Panc1 (cell line): ENCODE measurements at regions not wholly inside any gene's neighbourhood (a gene's known extent, or its start where the extent isn't known, plus 50 kb on each side); places are given as distances from the start of the nearest gene placed in this dataset.

Source experiments
- ATAC-seq: fragments of 200-7000 bp; cut with Tn5 transposase; 2 replicates; pipeline ENCODE4 v1.9.1; 2020; ENCODE audit warnings: mild to moderate bottlenecking, moderate library complexity
- BruUV-seq: library from RNA; stranded (reverse); fragments of 400-500 nt; replicated peaks from 2 replicates; lab custom pipeline; 2021; lab: Mats Ljungman, UMichigan
- CTCF ChIA-PET: fragments of 300-600 bp; sonication (Branson Sonifier 250); formaldehyde crosslinking; loops from one replicate; lab custom pipeline; 2022; ENCODE audit warnings: antibody characterized with exemption; lab: Charles Lee
- POLR2A ChIA-PET: fragments of 300-600 bp; sonication (Branson Sonifier 250); formaldehyde crosslinking; loops from one replicate; lab custom pipeline; 2022; ENCODE audit warnings: antibody characterized with exemption; lab: Charles Lee
- DNase-seq: peaks from one replicate; pipeline ENCODE4 v3.0.0-alpha.2; 2010; ENCODE audit warnings: low read depth, low spot score
- H3K27ac ChIP-seq: 2 replicates; pipeline ENCODE4 v1.5.1; 2011; ENCODE audit warnings: mild to moderate bottlenecking, low read length, inconsistent platforms
- H3K27me3 ChIP-seq: fragments of 200-500 bp; sonication (Bioruptor generic); 2 replicates; pipeline ENCODE4 v1.6.0; 2014; ENCODE audit warnings: low read length, inconsistent platforms; ENCODE audit not compliant: control insufficient read depth, insufficient read depth
- H3K36me3 ChIP-seq: fragments of 200-500 bp; sonication (Bioruptor generic); 2 replicates; pipeline ENCODE4 v1.5.1; 2014; ENCODE audit warnings: inconsistent platforms, mild to moderate bottlenecking, low read length, moderate library complexity; ENCODE audit not compliant: control insufficient read depth, insufficient read depth
- H3K4me1 ChIP-seq: 2 replicates; pipeline ENCODE4 v1.5.1; 2011; ENCODE audit warnings: inconsistent platforms, mild to moderate bottlenecking, low read length, moderate library complexity; ENCODE audit not compliant: control insufficient read depth, insufficient read depth
- H3K4me3 ChIP-seq, 2 experiments: 2 replicates each; pipeline ENCODE4 v1.5.1; 2011 to 2012; ENCODE audit warnings: low read depth in 2 of 2, low read length in 2 of 2, mild to moderate bottlenecking in 2 of 2, inconsistent platforms in 1 of 2, moderate library complexity in 1 of 2
- H3K9me3 ChIP-seq: fragments of 200-500 bp; sonication (Bioruptor generic); 2 replicates; pipeline ENCODE4 v1.5.1; 2014; ENCODE audit warnings: low read depth, mild to moderate bottlenecking, inconsistent platforms, low read length, moderate library complexity; ENCODE audit not compliant: control insufficient read depth, insufficient read depth
- CTCF ChIP-seq: fragments of 450-650 bp; IDR thresholded peaks from 2 replicates; pipeline ENCODE4 v1.5.1; 2017; ENCODE audit warnings: mild to moderate bottlenecking
- POLR2AphosphoS5 ChIP-seq: IDR thresholded peaks from 2 replicates; pipeline ENCODE4 v1.6.1; 2012; ENCODE audit warnings: mild to moderate bottlenecking, low read depth, low read length, moderate library complexity
- SIN3A ChIP-seq: IDR thresholded peaks from 2 replicates; pipeline ENCODE4 v1.6.1; 2012; ENCODE audit warnings: low read depth, mild to moderate bottlenecking, low read length, moderate library complexity, borderline replicate concordance; ENCODE audit not compliant: insufficient read depth
- TCF7L2 ChIP-seq: IDR thresholded peaks from 2 replicates; pipeline ENCODE4 v1.6.1; 2011; ENCODE audit warnings: mild to moderate bottlenecking, low read depth, low read length, inconsistent platforms
- in situ Hi-C: cut with HindIII; loops from 2 replicates; pipeline ENCODE4 v1.10.0; 2016; ENCODE audit warnings: low sequenced_read_pairs, low pct_unique_long_range_greater_than_20kb
- intact Hi-C: fragments of 100-400 bp; cut with micrococcal nuclease; formaldehyde crosslinking; loops from one replicate; pipeline ENCODE4 v1.10.0; 2022; ENCODE audit not compliant: unreplicated experiment
- TF ChIP-seq, protein P1 (sequence below), 2 experiments: IDR thresholded peaks; 2 replicates each; pipeline ENCODE4 v1.6.1; 2011 to 2012; ENCODE audit warnings: low read depth in 2 of 2, control low read depth in 1 of 2, low read length in 1 of 2, mild to moderate bottlenecking in 1 of 2, moderate library complexity in 1 of 2; ENCODE audit not compliant: insufficient read depth in 1 of 2

DNA sequence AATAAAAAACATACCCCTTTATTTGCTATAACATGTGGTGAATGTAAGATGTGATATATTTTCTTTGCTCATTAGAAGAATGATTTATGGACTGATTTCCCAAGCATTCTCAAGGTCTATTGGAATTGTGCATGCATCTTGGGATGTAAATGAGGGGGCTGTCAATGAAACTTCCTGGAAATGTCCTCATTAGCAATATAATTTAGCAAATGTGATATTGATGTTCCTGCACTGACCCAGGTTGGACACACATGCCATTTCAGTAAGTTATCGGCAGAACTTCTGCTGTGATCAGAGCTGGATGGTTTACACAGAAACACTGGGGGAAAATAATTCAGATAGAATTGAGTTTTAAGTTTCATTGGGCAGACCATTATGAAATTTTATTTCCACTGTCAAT is 99.9 kb downstream of the ELOVL4 start:
- Histone ChIP-seq H3K27me3 (no peaks in the 10 kb centered on the region), H3K36me3 (no peaks in the 10 kb centered on the region), H3K4me3 (no peak overlapping the region), H3K9me3 (no peaks in the 10 kb centered on the region), H3K4me1 (no peaks in the 10 kb centered on the region), H3K27ac (no peak overlapping the region)
- intact Hi-C loops, result no loop called here
- ChIA-PET CTCF (no interaction called here), POLR2A (no interaction called here)
- in situ Hi-C loops, result no loop called here
- ATAC-seq (no peak), DNase-seq (no peak)
- TF ChIP-seq TCF7L2 (no peak), SIN3A (no peak), POLR2AphosphoS5 (no peak), CTCF (no peak)
- TF ChIP-seq, protein P1, sequence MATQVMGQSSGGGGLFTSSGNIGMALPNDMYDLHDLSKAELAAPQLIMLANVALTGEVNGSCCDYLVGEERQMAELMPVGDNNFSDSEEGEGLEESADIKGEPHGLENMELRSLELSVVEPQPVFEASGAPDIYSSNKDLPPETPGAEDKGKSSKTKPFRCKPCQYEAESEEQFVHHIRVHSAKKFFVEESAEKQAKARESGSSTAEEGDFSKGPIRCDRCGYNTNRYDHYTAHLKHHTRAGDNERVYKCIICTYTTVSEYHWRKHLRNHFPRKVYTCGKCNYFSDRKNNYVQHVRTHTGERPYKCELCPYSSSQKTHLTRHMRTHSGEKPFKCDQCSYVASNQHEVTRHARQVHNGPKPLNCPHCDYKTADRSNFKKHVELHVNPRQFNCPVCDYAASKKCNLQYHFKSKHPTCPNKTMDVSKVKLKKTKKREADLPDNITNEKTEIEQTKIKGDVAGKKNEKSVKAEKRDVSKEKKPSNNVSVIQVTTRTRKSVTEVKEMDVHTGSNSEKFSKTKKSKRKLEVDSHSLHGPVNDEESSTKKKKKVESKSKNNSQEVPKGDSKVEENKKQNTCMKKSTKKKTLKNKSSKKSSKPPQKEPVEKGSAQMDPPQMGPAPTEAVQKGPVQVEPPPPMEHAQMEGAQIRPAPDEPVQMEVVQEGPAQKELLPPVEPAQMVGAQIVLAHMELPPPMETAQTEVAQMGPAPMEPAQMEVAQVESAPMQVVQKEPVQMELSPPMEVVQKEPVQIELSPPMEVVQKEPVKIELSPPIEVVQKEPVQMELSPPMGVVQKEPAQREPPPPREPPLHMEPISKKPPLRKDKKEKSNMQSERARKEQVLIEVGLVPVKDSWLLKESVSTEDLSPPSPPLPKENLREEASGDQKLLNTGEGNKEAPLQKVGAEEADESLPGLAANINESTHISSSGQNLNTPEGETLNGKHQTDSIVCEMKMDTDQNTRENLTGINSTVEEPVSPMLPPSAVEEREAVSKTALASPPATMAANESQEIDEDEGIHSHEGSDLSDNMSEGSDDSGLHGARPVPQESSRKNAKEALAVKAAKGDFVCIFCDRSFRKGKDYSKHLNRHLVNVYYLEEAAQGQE (IDR thresholded peaks at IDR 0.05; ENCODE audit: insufficient read depth in 1 of 2, low read depth in 2 of 2, low read length in 1 of 2), result no peak
- BruUV-seq, result no TSS peak

- intact Hi-C loops (no loop called here), in situ Hi-C loops (no loop called here)
- no peak for DNase-seq
- CTCF ChIA-PET, result no interaction called here
- Histone ChIP-seq H3K4me1 (no peaks in the 10 kb centered on the region), H3K27ac (no peak overlapping the region), H3K9me3 (no peaks in the 10 kb centered on the region), H3K4me3 (no peak overlapping the region), H3K27me3 (no peaks in the 10 kb centered on the region), H3K36me3 (no peaks in the 10 kb centered on the region)
- ATAC-seq, result no peak
- TF ChIP-seq POLR2AphosphoS5 (no peak), SIN3A (no peak), TCF7L2 (no peak), CTCF (no peak)
- TF ChIP-seq, protein P1 (IDR thresholded peaks at IDR 0.05; ENCODE audit: insufficient read depth in 1 of 2, low read depth in 2 of 2, low read length in 1 of 2), result no peak
- no TSS peak for BruUV-seq
- POLR2A ChIA-PET, result no interaction called here
Observed at GRCh38 chr6:79842376-79843040, 104.8 kb downstream of the ELOVL4 start.
